HepG2 (cell line): ENCODE measurements at regions not wholly inside any gene's neighbourhood (a gene's known extent, or its start where the extent isn't known, plus 50 kb on each side); places are given as distances from the start of the nearest gene placed in this dataset.

ENCODE experiments used
- ATAC-seq: fragments of 200-7000 bp; cut with Tn5 transposase; 3 replicates; pipeline ENCODE4 v1.9.1; 2020; ENCODE audit warnings: mild to moderate bottlenecking, moderate library complexity
- BruUV-seq: library from RNA; stranded (reverse); fragments of 400-500 nt; replicated peaks from 2 replicates; lab custom pipeline; 2021; lab: Mats Ljungman, UMichigan
- CTCF ChIA-PET: fragments of 300-600 bp; formaldehyde crosslinking; extraction: SDS; loops from one replicate; lab custom pipeline; 2021; ENCODE audit warnings: low total read pairs, inconsistent platforms, low intra/inter-chr PET ratio; lab: Yijun Ruan, JAX
- POLR2A ChIA-PET: fragments of 350-600 bp; sonication (Branson Sonifier 250); formaldehyde crosslinking; loops from one replicate; lab custom pipeline; 2020; ENCODE audit warnings: antibody characterized with exemption, inconsistent platforms; lab: Yijun Ruan, JAX
- DNase-seq: peaks from one replicate; pipeline ENCODE4 v3.0.0-alpha.2; 2015; ENCODE audit warnings: low spot score
- FAIRE-seq: peaks from 3 replicates; lab custom pipeline; 2011; peaks lifted over from hg19 to GRCh38; lab: Jason Lieb, UNC
- H2AFZ ChIP-seq: one replicate; pipeline ENCODE4 v1.6.1; 2011; ENCODE audit warnings: low read length, inconsistent platforms
- H3K27ac ChIP-seq: fragments of 300-600 bp; 3 replicates; pipeline ENCODE4 v1.8.0; 2011; ENCODE audit warnings: mixed run types, mild to moderate bottlenecking, mixed read lengths, low read length, inconsistent platforms; ENCODE audit not compliant: insufficient read depth; ENCODE audit errors: extremely low read length
- H3K27me3 ChIP-seq, 2 experiments: fragments of 200-600 bp in 1 of 2; 2 replicates in 1 of 2; 3 replicates in 1 of 2; pipeline versions ENCODE4 v1.6.0 to v1.8.0; 2011; ENCODE audit warnings: low read length in 2 of 2, mild to moderate bottlenecking in 2 of 2, moderate library complexity in 2 of 2, inconsistent platforms in 1 of 2; ENCODE audit not compliant: insufficient read depth in 2 of 2, control insufficient read depth in 1 of 2
- H3K36me3 ChIP-seq, 2 experiments: fragments of 200-600 bp in 1 of 2; replicated peaks in 1 of 2; 2 replicates in 1 of 2; 3 replicates in 1 of 2; pipeline versions ENCODE4 v1.5.1 to v1.8.0; 2011; ENCODE audit warnings: low read length in 2 of 2, inconsistent platforms in 1 of 2; ENCODE audit not compliant: insufficient read depth in 2 of 2, control insufficient read depth in 1 of 2
- H3K4me1 ChIP-seq: 2 replicates; pipeline ENCODE4 v1.5.1; 2012; ENCODE audit warnings: low read length, inconsistent platforms; ENCODE audit not compliant: insufficient read depth
- H3K4me2 ChIP-seq: 2 replicates; pipeline ENCODE4 v1.6.0; 2011; ENCODE audit warnings: low read depth, low read length, inconsistent platforms
- H3K4me3 ChIP-seq, 3 experiments: fragments of 200-600 bp in 1 of 3; sonication (generic), shearing (Covaris generic) in 1 of 3; replicated peaks in 1 of 3; 2 replicates each; pipeline ENCODE4 v1.5.1; 2011 to 2016; ENCODE audit warnings: low read length in 3 of 3, inconsistent platforms in 2 of 3, low read depth in 2 of 3, mild to moderate bottlenecking in 2 of 3, control low read depth in 1 of 3, mixed read lengths in 1 of 3; ENCODE audit not compliant: insufficient read depth in 1 of 3
- H3K79me2 ChIP-seq: one replicate; pipeline ENCODE4 v1.6.1; 2011; ENCODE audit warnings: low read length, inconsistent platforms; ENCODE audit not compliant: insufficient read depth
- H3K9ac ChIP-seq: 2 replicates; pipeline ENCODE4 v1.6.0; 2011; ENCODE audit warnings: mild to moderate bottlenecking, low read depth, low read length, inconsistent platforms; ENCODE audit not compliant: insufficient read depth
- H3K9me3 ChIP-seq: 2 replicates; pipeline ENCODE4 v1.5.1; 2012; ENCODE audit warnings: mild to moderate bottlenecking, low read length
- H4K20me1 ChIP-seq: 2 replicates; pipeline ENCODE4 v1.6.0; 2011; ENCODE audit warnings: inconsistent platforms, mild to moderate bottlenecking, low read length, moderate library complexity; ENCODE audit not compliant: insufficient read depth
- BCL6 ChIP-seq: IDR thresholded peaks from 2 replicates; pipeline ENCODE4 v1.6.1; 2016; ENCODE audit warnings: missing genetic modification reagents, missing compliant biosample characterization
- FOXA1 ChIP-seq, 2 experiments: fragments of 450-650 bp in 1 of 2; sonication (generic) in 1 of 2; formaldehyde crosslinking in 1 of 2; IDR thresholded peaks; 2 replicates each; pipeline versions ENCODE4 v1.4.0 to v1.6.1; 2016 to 2020; ENCODE audit warnings: missing genetic modification reagents in 1 of 2
- IRF9 ChIP-seq: sonication (generic); formaldehyde crosslinking; IDR thresholded peaks from 2 replicates; pipeline ENCODE4 v1.8.0; 2022; ENCODE audit warnings: missing genetic modification reagents, mild to moderate bottlenecking, borderline replicate concordance
- MTF2 ChIP-seq: sonication (generic); formaldehyde crosslinking; IDR thresholded peaks from 2 replicates; pipeline ENCODE4 v1.5.0; 2020; ENCODE audit warnings: missing genetic modification reagents, borderline replicate concordance
- REXO4 ChIP-seq: sonication (generic); formaldehyde crosslinking; IDR thresholded peaks from 2 replicates; pipeline ENCODE4 v1.8.0; 2022; ENCODE audit warnings: missing genetic modification reagents, mild to moderate bottlenecking, borderline replicate concordance
- SATB2 ChIP-seq: sonication (generic); formaldehyde crosslinking; IDR thresholded peaks from 2 replicates; pipeline ENCODE4 v1.5.0; 2020; ENCODE audit warnings: missing genetic modification reagents
- SMAD3 ChIP-seq: sonication (generic); formaldehyde crosslinking; IDR thresholded peaks from 2 replicates; pipeline ENCODE4 v1.4.0; 2020; ENCODE audit warnings: missing genetic modification reagents
- TERF1 ChIP-seq: sonication (generic); formaldehyde crosslinking; IDR thresholded peaks from 2 replicates; pipeline ENCODE4 v1.8.0; 2022; ENCODE audit warnings: mild to moderate bottlenecking, missing genetic modification reagents, moderate library complexity
- ZNF407 ChIP-seq: sonication (generic); formaldehyde crosslinking; IDR thresholded peaks from one replicate; pipeline ENCODE4 v1.5.1; 2020; ENCODE audit warnings: mild to moderate bottlenecking, missing genetic modification reagents; ENCODE audit errors: not compliant biosample characterization
- ZNF557 ChIP-seq: sonication (generic); formaldehyde crosslinking; IDR thresholded peaks from 2 replicates; pipeline ENCODE4 v1.4.0; 2020; ENCODE audit warnings: missing genetic modification reagents
- in situ Hi-C: cut with HindIII; loops from 2 replicates; pipeline ENCODE4 v1.10.0; 2017; ENCODE audit warnings: low pct_unique_long_range_greater_than_20kb; ENCODE audit not compliant: extremely low pct_ligation_motif_present
- intact Hi-C: fragments of 100-400 bp; cut with micrococcal nuclease; formaldehyde crosslinking; loops from one replicate; pipeline ENCODE4 v1.10.0; 2022; ENCODE audit not compliant: unreplicated experiment
- TF ChIP-seq, protein P1 (sequence below): IDR thresholded peaks from 2 replicates; pipeline ENCODE4 v1.6.1; 2018; ENCODE audit warnings: missing genetic modification reagents

- TF ChIP-seq TERF1 (CRISPR knock-in tag) (no peak), ZNF407 (no peak), FOXA1 (IDR thresholded peaks at IDR 0.05) (no peak), FOXA1 (CRISPR knock-in tag; IDR thresholded peaks at IDR 0.05) (no peak)
Observed at GRCh38 chr4:163072222-163072621, 94.5 kb downstream of the NAF1 start (continued).

GRCh38 chr4:163071308-163071707 is 95.4 kb downstream of the NAF1 start:
- FAIRE-seq (no peak), DNase-seq (no peak), ATAC-seq (no peak)
- Histone ChIP-seq H3K4me1 (no peaks in the 10 kb centered on the region), H2AFZ (no peak overlapping the region), H3K36me3 (no peaks in the 10 kb centered on the region), H3K27me3 (no peaks in the 10 kb centered on the region), H4K20me1 (no peaks in the 10 kb centered on the region), H3K27ac (no peak overlapping the region), H3K9me3 (no peaks in the 10 kb centered on the region), H3K4me2 (no peak overlapping the region), H3K4me3 (no peak overlapping the region), H3K9ac (no peak overlapping the region), H3K79me2 (no peaks in the 10 kb centered on the region)
- CTCF ChIA-PET: no interaction called here
- in situ Hi-C loops: no loop called here
- POLR2A ChIA-PET: no interaction called here
- intact Hi-C loops: no loop called here
- no TSS peak for BruUV-seq
- TF ChIP-seq ZNF557 (CRISPR knock-in tag) (no peak), MTF2 (no peak), BCL6 (no peak), REXO4 (CRISPR knock-in tag) (no peak), IRF9 (CRISPR knock-in tag) (no peak), SATB2 (CRISPR knock-in tag) (no peak), SMAD3 (no peak)
- TF ChIP-seq, protein P1, sequence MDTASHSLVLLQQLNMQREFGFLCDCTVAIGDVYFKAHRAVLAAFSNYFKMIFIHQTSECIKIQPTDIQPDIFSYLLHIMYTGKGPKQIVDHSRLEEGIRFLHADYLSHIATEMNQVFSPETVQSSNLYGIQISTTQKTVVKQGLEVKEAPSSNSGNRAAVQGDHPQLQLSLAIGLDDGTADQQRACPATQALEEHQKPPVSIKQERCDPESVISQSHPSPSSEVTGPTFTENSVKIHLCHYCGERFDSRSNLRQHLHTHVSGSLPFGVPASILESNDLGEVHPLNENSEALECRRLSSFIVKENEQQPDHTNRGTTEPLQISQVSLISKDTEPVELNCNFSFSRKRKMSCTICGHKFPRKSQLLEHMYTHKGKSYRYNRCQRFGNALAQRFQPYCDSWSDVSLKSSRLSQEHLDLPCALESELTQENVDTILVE: no peak
